8988T (cell line): ENCODE measurements at regions not wholly inside any gene's neighbourhood (a gene's known extent, or its start where the extent isn't known, plus 50 kb on each side); places are given as distances from the start of the nearest gene placed in this dataset.
"Not testable (repeated sequence)": the region's sequence is repeated elsewhere in the genome, so short reads cannot be mapped to it uniquely, and the experiment has no call there.

Source experiments
- DNase-seq: peaks from one replicate; pipeline ENCODE4 v3.0.0; 2011

GRCh38 chr6:137970368-137970767, 103.3 kb downstream of the TNFAIP3 start:
- no peak for DNase-seq

DNA sequence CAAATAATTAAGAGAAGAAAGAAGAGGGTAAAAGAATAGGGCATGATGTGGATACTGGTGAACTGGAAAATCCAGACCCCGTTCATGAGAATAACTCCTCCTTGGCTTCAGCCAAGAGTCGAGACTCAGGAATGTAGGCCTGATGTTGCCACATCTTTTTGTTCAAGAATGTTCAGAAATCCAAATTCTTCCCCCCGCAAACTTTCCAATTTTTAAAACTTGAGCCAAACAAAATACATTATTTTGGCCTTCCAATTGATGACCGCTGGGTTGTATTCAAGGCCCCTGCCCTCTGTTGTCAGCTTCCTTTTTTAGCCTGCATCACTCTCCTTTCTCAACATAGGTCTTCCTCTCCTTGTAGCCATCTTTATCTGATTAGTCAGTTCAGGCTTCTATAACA, 106.1 kb downstream of the TNFAIP3 start:
- no peak for DNase-seq

DNA sequence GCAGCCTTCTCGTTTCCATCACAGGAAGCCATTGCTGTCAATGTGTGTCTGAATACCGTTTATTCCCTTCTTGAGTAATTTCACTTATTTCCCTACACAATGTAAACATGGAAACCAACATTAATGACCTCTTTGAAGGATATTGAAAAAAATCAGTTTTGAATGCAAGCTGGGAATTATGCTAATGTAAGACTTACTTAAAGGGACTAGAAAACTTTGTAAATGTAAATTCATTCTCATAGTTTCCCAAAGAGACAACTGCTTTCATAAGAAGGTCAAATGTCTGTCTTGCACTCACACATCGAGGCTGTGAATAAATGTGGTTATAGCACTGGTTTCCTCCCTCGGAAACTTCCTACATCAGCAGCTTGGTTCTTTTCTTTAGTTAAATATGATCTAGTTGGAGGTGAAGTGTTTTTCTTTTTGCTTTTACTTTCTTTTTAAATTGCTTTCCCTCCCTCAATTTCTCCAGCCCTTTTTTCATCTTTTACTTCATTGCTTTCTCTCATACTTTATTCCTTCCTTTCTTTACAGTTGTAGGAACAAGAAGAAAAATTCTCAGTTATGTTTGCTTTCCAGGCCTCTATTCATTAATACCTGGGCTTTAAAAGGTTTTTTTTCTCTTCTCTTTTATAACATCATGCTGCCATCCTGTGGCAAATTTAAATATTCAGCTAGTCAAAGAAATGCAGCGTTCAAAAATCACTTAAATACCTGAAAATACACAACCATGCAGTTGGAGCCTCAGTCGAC, 108.3 kb downstream of the TNFAIP3 start:
- DNase-seq = no peak

GRCh38 chr6:137976430-137976829, 109.4 kb downstream of the TNFAIP3 start:
- no peak for DNase-seq

GRCh38 chr6:137977206-137977605, 110.1 kb downstream of the TNFAIP3 start:
- no peak for DNase-seq

DNA sequence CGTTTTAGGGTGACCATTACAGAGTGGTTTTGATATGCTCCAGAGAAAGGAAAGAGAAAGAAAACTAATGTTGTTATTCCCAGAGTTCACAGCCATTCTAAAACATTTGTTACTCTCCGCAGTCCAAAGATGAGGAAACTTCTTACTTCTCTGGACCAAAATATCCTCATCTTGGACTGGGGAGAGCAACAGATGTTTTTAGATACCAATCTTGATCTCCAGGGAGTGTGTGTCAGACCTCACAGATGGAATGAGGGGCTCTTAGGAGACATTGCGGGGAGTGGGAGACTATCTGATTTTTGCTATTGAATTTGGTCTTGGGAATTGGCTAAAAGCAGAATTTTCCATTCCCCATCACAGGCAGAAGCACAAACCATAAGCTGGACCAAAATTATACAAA, 110.8 kb downstream of the TNFAIP3 start:
- no peak for DNase-seq

DNA sequence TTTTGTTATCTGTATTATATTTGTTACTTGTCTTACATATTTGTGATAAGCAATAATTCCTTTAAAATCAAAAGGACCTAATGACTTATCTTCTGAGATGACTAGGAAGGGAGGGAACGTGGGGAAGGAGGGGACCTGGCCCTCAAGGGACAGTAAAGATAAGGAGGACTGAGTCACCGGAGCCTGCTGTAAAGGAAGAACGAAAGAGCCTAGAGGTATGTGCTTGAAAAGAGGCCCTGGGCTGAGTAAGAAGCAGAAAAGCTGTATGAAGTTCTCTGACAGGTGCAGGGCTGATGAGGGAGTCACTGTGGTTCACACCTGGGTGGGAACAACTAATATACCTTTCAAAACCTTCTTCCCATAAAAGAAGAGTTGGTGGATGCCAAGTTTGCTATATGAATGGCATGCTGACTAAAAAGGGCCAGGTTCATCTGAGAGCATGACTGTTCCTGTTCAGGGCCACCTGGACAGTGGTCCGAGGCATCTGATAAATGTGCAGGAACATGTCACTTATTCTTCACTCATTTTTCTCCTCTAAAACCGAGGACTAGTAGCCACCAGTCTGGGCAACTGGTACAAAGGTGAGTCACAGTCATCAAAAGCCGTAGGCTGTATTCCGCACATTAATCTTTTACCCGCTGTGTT, 111.3 kb downstream of the TNFAIP3 start:
- no peak for DNase-seq

GRCh38 chr6:137979263-137979662, 112.2 kb downstream of the TNFAIP3 start:
- DNase-seq = not testable (repeated sequence)

- DNase-seq = no peak
These were observed 113.7 kb downstream of the TNFAIP3 start for GRCh38 chr6:137980777-137981176.

- no peak for DNase-seq
These were observed 114.7 kb downstream of the TNFAIP3 start for GRCh38 chr6:137981758-137982157.

DNA sequence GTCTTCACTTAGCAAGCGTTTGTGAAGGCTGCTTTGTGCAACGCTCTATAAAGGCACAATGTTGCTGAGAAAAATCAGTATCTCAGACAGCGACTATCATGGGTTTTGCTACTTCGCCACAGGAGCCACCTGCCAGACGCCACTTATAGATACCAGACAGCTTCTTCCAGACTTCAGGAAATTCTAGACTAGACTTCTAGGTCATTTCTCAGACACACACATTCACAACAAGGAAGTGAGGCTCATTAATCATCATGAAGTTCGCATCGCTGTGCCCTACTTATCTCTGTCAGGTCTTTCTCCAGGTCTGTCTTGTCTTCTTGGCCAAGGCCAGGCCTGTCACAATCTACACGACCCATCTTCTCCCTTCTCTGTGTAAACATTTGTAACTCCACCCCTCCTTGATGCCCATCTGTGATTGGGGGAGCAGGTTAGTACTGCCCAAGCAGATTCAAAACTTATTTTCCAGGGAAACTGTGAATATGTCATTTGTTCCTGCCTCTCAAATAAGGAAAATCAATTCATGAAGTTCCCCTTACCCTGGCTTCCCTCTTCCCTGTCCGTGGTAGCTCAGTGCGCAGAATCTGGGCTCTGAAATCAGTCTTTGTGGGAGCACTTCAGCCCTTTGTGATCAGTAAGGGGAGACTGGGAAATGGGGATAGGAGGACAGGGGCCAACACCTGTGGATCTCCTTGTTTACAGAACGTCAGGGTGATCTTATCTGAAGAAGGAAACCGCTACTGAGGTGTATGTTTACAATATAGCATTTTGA, 115.5 kb downstream of the TNFAIP3 start:
- DNase-seq = no peak

DNA sequence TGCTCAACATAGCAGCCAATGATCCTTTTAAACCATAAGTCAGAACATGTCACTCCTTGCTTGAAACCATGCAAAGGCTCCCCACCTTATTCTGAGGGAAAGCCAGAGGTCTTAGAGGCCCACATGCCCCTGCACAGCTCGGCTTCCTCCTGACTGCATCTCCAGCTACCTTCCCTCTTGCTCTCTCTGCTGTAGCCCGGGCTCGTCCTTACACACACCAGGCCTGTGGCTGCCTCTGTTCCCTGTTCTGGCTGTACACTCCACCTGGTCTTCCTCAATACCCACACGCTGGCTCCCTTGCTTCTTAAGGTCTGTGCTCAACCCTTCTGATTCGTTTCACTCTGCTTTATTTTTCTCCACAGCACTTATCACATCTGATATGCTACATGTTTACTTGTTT, 116.2 kb downstream of the TNFAIP3 start:
- DNase-seq = no peak

GRCh38 chr6:137989664-137990063, 117.6 kb downstream of the PERP start:
- DNase-seq = no peak

- DNase-seq = no peak
These were observed 111.8 kb downstream of the PERP start for GRCh38 chr6:137995371-137995770.

- no peak for DNase-seq
These were observed 108.7 kb downstream of the PERP start for GRCh38 chr6:137998461-137999019.

GRCh38 chr6:137999815-138000214, 107.4 kb downstream of the PERP start:
- no peak for DNase-seq

GRCh38 chr6:138000941-138001340, 106.3 kb downstream of the PERP start:
- no peak for DNase-seq

DNA sequence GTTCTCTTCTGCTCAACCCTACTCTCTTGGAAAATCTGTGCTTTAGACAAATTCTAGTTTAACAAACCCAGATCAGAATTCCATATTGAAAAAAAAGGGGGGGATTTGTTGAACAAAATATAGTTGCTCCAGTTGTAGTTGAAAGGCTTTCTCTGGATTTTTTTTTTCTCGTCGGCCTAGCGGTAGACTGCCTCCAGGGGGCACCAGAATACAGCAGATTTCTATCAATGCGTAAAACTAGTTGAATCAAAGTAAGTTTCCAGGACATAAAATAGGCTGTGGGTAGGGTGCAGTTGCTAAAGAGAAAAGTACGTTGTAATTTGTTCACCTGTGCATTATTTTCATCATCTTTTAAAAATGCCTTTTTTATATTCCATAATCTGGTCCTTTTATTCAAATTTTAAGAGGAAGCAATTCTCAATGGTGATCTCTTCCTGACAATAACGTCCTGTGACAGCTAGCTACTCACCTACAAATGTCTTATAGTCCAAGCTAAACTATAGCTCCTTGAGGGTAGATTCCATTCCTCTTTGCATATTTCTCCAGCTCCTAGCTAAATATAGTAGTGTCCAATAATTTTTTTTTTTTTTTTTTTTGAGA, 105.4 kb downstream of the PERP start:
- DNase-seq = no peak

DNA sequence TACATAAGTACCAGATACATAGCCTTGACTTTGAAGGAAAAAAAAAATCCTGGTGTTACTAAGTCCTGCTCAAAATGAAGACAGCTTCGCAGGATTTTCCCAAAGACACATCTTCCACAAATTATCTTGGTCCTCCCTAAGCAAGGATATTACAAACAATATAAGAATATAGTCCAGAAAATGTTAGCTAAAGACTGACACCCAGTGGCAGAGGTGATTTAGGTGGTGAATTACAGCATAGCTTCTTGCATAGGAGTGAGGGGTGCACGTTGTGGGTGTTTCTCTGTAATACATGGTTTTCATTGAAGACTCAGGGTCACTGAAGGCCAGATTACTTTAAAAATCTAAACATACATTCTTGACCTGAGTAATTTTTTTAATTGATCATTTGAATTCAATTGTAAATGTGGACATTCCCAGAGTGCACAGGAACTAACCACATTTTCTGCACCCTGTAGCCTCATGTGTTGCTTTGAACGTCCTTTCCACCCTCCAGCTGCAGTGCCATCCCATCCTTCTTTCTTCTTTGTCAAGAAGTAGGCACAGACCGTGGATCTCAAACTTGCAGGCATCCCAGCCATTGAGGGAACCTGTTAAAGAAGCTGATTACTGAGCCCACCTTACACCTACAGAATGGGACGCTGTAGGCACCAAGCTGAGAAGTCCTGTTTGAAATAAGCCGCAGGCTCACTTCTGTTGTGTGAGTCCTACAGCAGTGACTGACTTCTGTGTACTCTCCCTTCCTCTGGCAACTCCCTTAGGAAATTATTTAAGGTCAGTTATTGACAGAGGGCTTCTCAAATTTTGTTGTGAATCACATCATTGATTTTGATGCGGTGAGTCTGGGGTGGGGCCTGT, 102.6 kb downstream of the PERP start:
- DNase-seq = no peak

DNA sequence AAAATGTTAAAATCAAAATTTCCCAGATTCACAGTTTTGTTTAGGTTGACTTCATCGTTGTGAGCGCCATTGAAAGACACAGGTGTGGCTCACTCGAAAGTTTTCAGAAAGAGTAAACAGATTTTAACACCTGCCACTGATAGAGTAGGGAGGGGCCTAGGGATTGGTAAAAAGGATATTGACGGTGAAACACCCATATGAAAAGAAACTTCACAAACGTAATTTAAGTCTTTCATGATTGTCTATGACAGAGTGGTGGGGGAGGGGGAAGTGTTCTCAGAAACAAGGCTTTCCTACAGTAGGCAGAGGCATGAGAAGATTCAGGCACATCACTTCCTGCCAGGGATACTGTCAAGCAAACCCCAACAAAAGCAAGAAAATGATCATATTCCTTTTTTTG, 101.4 kb downstream of the PERP start:
- DNase-seq = no peak

DNA sequence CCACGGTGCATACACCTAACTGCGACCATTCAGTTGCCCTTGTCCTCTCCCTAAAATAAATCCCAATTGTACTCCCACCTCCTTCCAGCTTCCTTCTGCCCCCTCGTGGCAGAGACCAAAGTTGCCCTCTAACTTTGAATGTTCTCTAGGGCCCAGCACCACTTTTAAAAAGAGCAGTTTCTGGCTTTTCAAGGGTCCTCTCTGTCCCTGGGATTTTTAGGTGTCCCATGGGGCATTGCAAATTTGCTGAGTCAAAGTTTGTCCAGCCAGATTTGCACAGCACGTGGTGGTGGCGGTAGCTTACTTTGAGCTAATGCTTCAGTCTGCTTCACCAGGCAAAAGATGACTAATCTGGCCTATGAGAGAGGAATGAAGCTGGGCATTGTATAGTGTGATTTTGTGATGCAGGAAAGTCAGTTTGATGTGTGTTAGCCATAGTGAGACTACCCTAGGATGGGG, 100.2 kb downstream of the PERP start:
- peak; percentile 55 for DNase-seq

- no peak for DNase-seq
These were observed 98.4 kb downstream of the PERP start for GRCh38 chr6:138008791-138009190.
